SK-N-SH (cell line): ENCODE measurements at regions not wholly inside any gene's neighbourhood (a gene's known extent, or its start where the extent isn't known, plus 50 kb on each side); places are given as distances from the start of the nearest gene placed in this dataset.

ENCODE experiments used
- CTCF ChIA-PET: fragments of 300-600, 350-600 bp; formaldehyde crosslinking; extraction: SDS; loops from one replicate; lab custom pipeline; 2021; lab: Yijun Ruan, JAX
- POLR2A ChIA-PET: fragments of 350-600 bp; sonication (Branson Sonifier 250); formaldehyde crosslinking; extraction: SDS; loops from one replicate; lab custom pipeline; 2020; ENCODE audit warnings: antibody characterized with exemption, inconsistent platforms; lab: Yijun Ruan, JAX
- DNase-seq: peaks from one replicate; pipeline ENCODE4 v3.0.0; 2012
- H2AFZ ChIP-seq: fragments of 200-600 bp; sonication (generic); 2 replicates; pipeline ENCODE4 v1.8.1; 2016; ENCODE audit warnings: antibody characterized with exemption, mild to moderate bottlenecking, low read depth
- H3F3A ChIP-seq: fragments of 200-600 bp; sonication (generic); replicated peaks from 2 replicates; pipeline ENCODE3; 2016; ENCODE audit warnings: antibody characterized with exemption, mild to moderate bottlenecking; ENCODE audit not compliant: insufficient read depth
- H3K27ac ChIP-seq, 2 experiments: fragments of 200-500 bp in 1 of 2; fragments of 200-600 bp in 1 of 2; sonication (Bioruptor generic) in 1 of 2; sonication (generic), shearing (Covaris generic) in 1 of 2; 2 replicates each; pipeline versions ENCODE4 v1.5.1 to v1.6.1; 2014 to 2016; ENCODE audit warnings: low read depth in 2 of 2, inconsistent platforms in 1 of 2, low read length in 1 of 2, mild to moderate bottlenecking in 1 of 2, mixed read lengths in 1 of 2
- H3K27me3 ChIP-seq: fragments of 200-600 bp; sonication (generic), shearing (Covaris generic); 2 replicates; pipeline ENCODE4 v1.6.1; 2016; ENCODE audit warnings: mixed run types; ENCODE audit not compliant: insufficient read depth
- H3K36me3 ChIP-seq, 2 experiments: fragments of 200-500 bp in 1 of 2; fragments of 200-600 bp in 1 of 2; sonication (Bioruptor generic) in 1 of 2; sonication (generic) in 1 of 2; replicated peaks in 1 of 2; 2 replicates each; pipeline versions ENCODE3 to v1.5.1; 2014 to 2016; ENCODE audit warnings: low read length in 1 of 2, mild to moderate bottlenecking in 1 of 2; ENCODE audit not compliant: insufficient read depth in 2 of 2, control insufficient read depth in 1 of 2
- H3K4me1 ChIP-seq, 2 experiments: fragments of 200-500 bp in 1 of 2; fragments of 200-600 bp in 1 of 2; sonication (Bioruptor generic) in 1 of 2; sonication (generic), shearing (Covaris generic) in 1 of 2; 2 replicates each; pipeline versions ENCODE4 v1.5.1 to v1.6.1; 2014 to 2016; ENCODE audit warnings: low read depth in 1 of 2, low read length in 1 of 2, mixed run types in 1 of 2; ENCODE audit not compliant: insufficient read depth in 2 of 2, control insufficient read depth in 1 of 2
- H3K4me2 ChIP-seq: fragments of 200-600 bp; sonication (generic), shearing (Covaris generic); 2 replicates; pipeline ENCODE4 v1.6.1; 2017; ENCODE audit warnings: mixed run types
- H3K4me3 ChIP-seq, 2 experiments: fragments of 200-500 bp in 1 of 2; fragments of 200-600 bp in 1 of 2; sonication (Bioruptor generic) in 1 of 2; sonication (generic), shearing (Covaris generic) in 1 of 2; 2 replicates each; pipeline versions ENCODE4 v1.5.1 to v1.8.1; 2014 to 2016; ENCODE audit warnings: low read depth in 2 of 2, inconsistent platforms in 1 of 2, low read length in 1 of 2, mild to moderate bottlenecking in 1 of 2, mixed read lengths in 1 of 2, moderate library complexity in 1 of 2
- H3K79me2 ChIP-seq: fragments of 200-600 bp; sonication (generic); 2 replicates; pipeline ENCODE4 v1.8.1; 2017; ENCODE audit warnings: mild to moderate bottlenecking; ENCODE audit not compliant: insufficient read depth
- H3K9ac ChIP-seq: fragments of 200-600 bp; sonication (generic); 2 replicates; pipeline ENCODE4 v1.6.1; 2017; ENCODE audit warnings: mixed run types
- H3K9me2 ChIP-seq: fragments of 200-600 bp; sonication (generic); 2 replicates; pipeline ENCODE4 v1.6.1; 2017; ENCODE audit warnings: mixed run types
- H3K9me3 ChIP-seq: fragments of 200-600 bp; sonication (generic); 2 replicates; pipeline ENCODE4 v1.6.1; 2017; ENCODE audit warnings: mixed run types, mild to moderate bottlenecking, moderate library complexity
- H4K20me1 ChIP-seq: fragments of 200-600 bp; sonication (generic); 2 replicates; pipeline ENCODE4 v1.6.1; 2017; ENCODE audit warnings: mild to moderate bottlenecking, mixed run types; ENCODE audit not compliant: insufficient read depth
- CHD2 ChIP-seq: fragments of 150-350 bp; IDR thresholded peaks from 2 replicates; pipeline ENCODE4 v1.6.1; 2018; ENCODE audit warnings: low read length; ENCODE audit not compliant: partially characterized antibody
- CTCF ChIP-seq: fragments of 200-600 bp; sonication (generic); IDR thresholded peaks from 2 replicates; pipeline ENCODE4 v1.6.1; 2017; ENCODE audit warnings: antibody characterized with exemption, mild to moderate bottlenecking, moderate library complexity
- EP300 ChIP-seq, 2 experiments: IDR thresholded peaks; 2 replicates each; pipeline versions ENCODE4 v1.4.0 to v1.6.1; 2012; ENCODE audit warnings: borderline replicate concordance in 1 of 2, low read depth in 1 of 2, low read length in 1 of 2
- EZH2phosphoT487 ChIP-seq: fragments of 200-600 bp; sonication (generic); IDR thresholded peaks from 2 replicates; pipeline ENCODE4 v1.6.1; 2017; ENCODE audit warnings: low read depth, mixed run types, mild to moderate bottlenecking, antibody characterized with exemption, moderate library complexity, borderline replicate concordance
- FOXJ3 ChIP-seq: sonication (generic); formaldehyde crosslinking; IDR thresholded peaks from 2 replicates; pipeline ENCODE4 v1.5.1; 2020; ENCODE audit warnings: mild to moderate bottlenecking, missing genetic modification reagents
- FOXM1 ChIP-seq: IDR thresholded peaks from 2 replicates; pipeline ENCODE4 v1.4.0; 2012; ENCODE audit warnings: low read depth, mild to moderate bottlenecking
- GATA2 ChIP-seq: sonication (generic); formaldehyde crosslinking; IDR thresholded peaks from 2 replicates; pipeline ENCODE4 v1.5.0; 2020; ENCODE audit warnings: mild to moderate bottlenecking, missing genetic modification reagents
- JUND ChIP-seq: IDR thresholded peaks from 2 replicates; pipeline ENCODE4 v1.4.0; 2012
- NFIC ChIP-seq: IDR thresholded peaks from 2 replicates; pipeline ENCODE4 v1.4.0; 2012; ENCODE audit warnings: borderline replicate concordance
- RAD21 ChIP-seq: IDR thresholded peaks from 2 replicates; pipeline ENCODE4 v1.6.1; 2012; ENCODE audit warnings: mild to moderate bottlenecking, low read length
- REST ChIP-seq: IDR thresholded peaks from 2 replicates; pipeline ENCODE4 v1.6.1; 2012; ENCODE audit warnings: mild to moderate bottlenecking, low read depth, low read length, moderate library complexity
- RFX5 ChIP-seq: IDR thresholded peaks from 2 replicates; pipeline ENCODE4 v1.6.1; 2012; ENCODE audit warnings: mild to moderate bottlenecking, improper control_type of control experiment, low read length
- RXRA ChIP-seq: IDR thresholded peaks from 2 replicates; pipeline ENCODE4 v1.4.0; 2012; ENCODE audit warnings: low read depth, mild to moderate bottlenecking, borderline replicate concordance
- SMC3 ChIP-seq: IDR thresholded peaks from 2 replicates; pipeline ENCODE4 v1.6.1; 2012; ENCODE audit warnings: low read depth, low read length, improper control_type of control experiment
- TEAD4 ChIP-seq: IDR thresholded peaks from 2 replicates; pipeline ENCODE4 v1.4.0; 2012; ENCODE audit warnings: mild to moderate bottlenecking, borderline replicate concordance; ENCODE audit not compliant: insufficient read depth
- USF1 ChIP-seq: IDR thresholded peaks from 2 replicates; pipeline ENCODE4 v1.4.0; 2012; ENCODE audit warnings: low read depth, borderline replicate concordance
- YY1 ChIP-seq: IDR thresholded peaks from 2 replicates; pipeline ENCODE4 v1.4.0; 2012; ENCODE audit warnings: low read depth, mild to moderate bottlenecking
- ZBTB33 ChIP-seq: IDR thresholded peaks from 2 replicates; pipeline ENCODE4 v1.4.0; 2012; ENCODE audit warnings: low read depth, borderline replicate concordance
- WGBS: methylation state at CpG from one replicate; pipeline ENCODE4 v1.1.6; 2017; ENCODE audit warnings: low lambda C conversion rate; 5-methylcytosine and 5-hydroxymethylcytosine counted together

GRCh38 chr15:47429376-47429775 is 287.9 kb upstream of the SEMA6D start:
- no peak for TF ChIP-seq GATA2
- no peak for TF ChIP-seq EP300 (IDR thresholded peaks at IDR 0.05; ENCODE audit: borderline replicate concordance in 1 of 2, low read depth in 1 of 2, low read length in 1 of 2)
- no peak for TF ChIP-seq CHD2
- no peak for TF ChIP-seq FOXM1
- TF ChIP-seq NFIC = no peak
- no peak for TF ChIP-seq REST
- TF ChIP-seq JUND = no peak
- peaks cover 0 to 8% of the 10 kb centered on the region in 2 experiments; a peak in 2 of 4 replicates for H3K4me1 ChIP-seq
- no peaks in the 10 kb centered on the region for H4K20me1 ChIP-seq
- H3K4me3 ChIP-seq = no peak overlapping the region
- no peaks in the 10 kb centered on the region for H3K9me3 ChIP-seq
- 47% methylated on average over 1 of the region's 1 CpG for WGBS
- ChIA-PET POLR2A (no interaction called here), CTCF (no interaction called here)
- H3F3A ChIP-seq = no peaks in the 10 kb centered on the region
- no peaks in the 10 kb centered on the region for H3K79me2 ChIP-seq
- no peak for DNase-seq
- no peak overlapping the region for H3K9ac ChIP-seq
- H3K4me2 ChIP-seq = no peak overlapping the region
- H3K27ac ChIP-seq = no peak overlapping the region
- H3K36me3 ChIP-seq = no peaks in the 10 kb centered on the region
- no peak overlapping the region for H2AFZ ChIP-seq
- H3K9me2 ChIP-seq = no peaks in the 10 kb centered on the region
- no peaks in the 10 kb centered on the region for H3K27me3 ChIP-seq

GRCh38 chr15:47431501-47431900 is 285.8 kb upstream of the SEMA6D start:
- no peaks in the 10 kb centered on the region for H3K79me2 ChIP-seq
- no peak overlapping the region for H2AFZ ChIP-seq
- WGBS = 56% methylated on average over 3 of the region's 3 CpGs
- H3K9me2 ChIP-seq = no peaks in the 10 kb centered on the region
- no peak overlapping the region for H3K9ac ChIP-seq
- no peak overlapping the region; a peak in 1 of 4 replicates for H3K27ac ChIP-seq
- no peaks in the 10 kb centered on the region for H3K36me3 ChIP-seq
- H3K9me3 ChIP-seq = no peaks in the 10 kb centered on the region
- no peak overlapping the region for H3K4me2 ChIP-seq
- DNase-seq = no peak
- H3K4me1 ChIP-seq = peaks cover 0 to 6% of the 10 kb centered on the region in 2 experiments; a peak in 2 of 4 replicates
- TF ChIP-seq TEAD4 (no peak), RXRA (no peak), SMC3 (no peak), RFX5 (no peak), EZH2phosphoT487 (no peak), CTCF (no peak), FOXJ3 (CRISPR knock-in tag) (no peak), RAD21 (no peak), YY1 (no peak), USF1 (no peak), EP300 (IDR thresholded peaks at IDR 0.05; ENCODE audit: borderline replicate concordance in 1 of 2, low read depth in 1 of 2, low read length in 1 of 2) (no peak), ZBTB33 (no peak)
- H3K27me3 ChIP-seq = no peaks in the 10 kb centered on the region
- no peaks in the 10 kb centered on the region for H3F3A ChIP-seq
- CTCF ChIA-PET = no interaction called here
- no peaks in the 10 kb centered on the region for H4K20me1 ChIP-seq
- POLR2A ChIA-PET = no interaction called here
- H3K4me3 ChIP-seq = no peak overlapping the region
